NB4 (cell line): ENCODE measurements at regions not wholly inside any gene's neighbourhood (a gene's known extent, or its start where the extent isn't known, plus 50 kb on each side); places are given as distances from the start of the nearest gene placed in this dataset.

Experiments
- DNase-seq: peaks from one replicate; pipeline ENCODE4 v3.0.0; 2010; ENCODE audit warnings: low read depth
- H3K4me3 ChIP-seq: one replicate; pipeline ENCODE4 v1.5.1; 2011; ENCODE audit warnings: mild to moderate bottlenecking, low read depth, low read length, moderate library complexity
- CTCF ChIP-seq: IDR thresholded peaks from one replicate; pipeline ENCODE4 v1.5.1; 2012; ENCODE audit warnings: low read depth, low read length
- MAX ChIP-seq: IDR thresholded peaks from 2 replicates; pipeline ENCODE4 v1.6.1; 2011; ENCODE audit warnings: low read depth, low read length
- MYC ChIP-seq: IDR thresholded peaks from 2 replicates; pipeline ENCODE4 v1.6.1; 2011; ENCODE audit warnings: low read depth, low read length
- POLR2A ChIP-seq: IDR thresholded peaks from 2 replicates; pipeline ENCODE4 v1.6.1; 2011; ENCODE audit warnings: mild to moderate bottlenecking; ENCODE audit not compliant: insufficient read length; ENCODE audit errors: extremely low read depth

GRCh38 chr6:11929241-11929835 is 82.8 kb upstream of the HIVEP1 start:
- DNase-seq, result no peak
- H3K4me3 ChIP-seq, result no peak overlapping the region
- TF ChIP-seq POLR2A (no peak), CTCF (no peak), MYC (no peak), MAX (no peak)

GRCh38 chr6:11926594-11927407 is 85.3 kb upstream of the HIVEP1 start:
- TF ChIP-seq CTCF, result no peak
- no peak for TF ChIP-seq POLR2A
- no peak for TF ChIP-seq MYC
- no peak for DNase-seq
- no peak overlapping the region for H3K4me3 ChIP-seq

- no peak overlapping the region for H3K4me3 ChIP-seq
- TF ChIP-seq CTCF, result no peak
- no peak for TF ChIP-seq POLR2A
- no peak for TF ChIP-seq MYC
- TF ChIP-seq MAX, result no peak
- DNase-seq, result no peak
Observed at GRCh38 chr6:11925805-11926204, 86.3 kb upstream of the HIVEP1 start.

GRCh38 chr6:11923621-11924020 is 88.5 kb upstream of the HIVEP1 start:
- no peak overlapping the region for H3K4me3 ChIP-seq
- DNase-seq, result no peak
- TF ChIP-seq POLR2A (no peak), CTCF (no peak)

- DNase-seq, result no peak
- no peak overlapping the region for H3K4me3 ChIP-seq
- no peak for TF ChIP-seq MYC
- no peak for TF ChIP-seq POLR2A
- no peak for TF ChIP-seq CTCF
- TF ChIP-seq MAX, result no peak
Observed at GRCh38 chr6:11922901-11923300, 89.2 kb upstream of the HIVEP1 start.

GRCh38 chr6:11921751-11922150 is 90.4 kb upstream of the HIVEP1 start:
- H3K4me3 ChIP-seq, result no peak overlapping the region
- DNase-seq, result no peak
- TF ChIP-seq POLR2A (no peak), MAX (no peak), MYC (no peak), CTCF (no peak)
